ENCODE measurements at regions not wholly inside any gene's neighbourhood (a gene's known extent, or its start where the extent isn't known, plus 50 kb on each side); places are given as distances from the start of the nearest gene placed in this dataset.

DNA sequence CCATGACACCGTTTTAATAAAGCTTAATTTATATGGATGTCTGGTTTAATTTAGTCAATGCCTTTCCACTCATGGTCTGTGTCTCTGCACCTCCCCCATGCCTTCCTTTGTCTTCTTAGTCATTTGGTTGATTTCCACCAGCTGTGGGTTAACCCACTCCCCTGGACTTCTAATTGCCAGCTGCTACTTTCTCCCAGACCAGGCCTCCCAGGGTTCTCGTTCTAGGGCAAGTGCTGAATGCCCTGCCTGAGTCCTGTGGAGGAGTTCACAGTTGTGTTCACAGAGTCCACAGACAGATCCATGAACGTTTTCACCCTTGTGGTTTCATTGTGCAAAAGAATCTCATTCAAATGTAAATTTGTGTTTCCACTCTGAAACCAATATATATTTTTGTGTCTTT lies 243.4 kb downstream of the NUF2 start:
- TF ChIP-seq, protein P1, sequence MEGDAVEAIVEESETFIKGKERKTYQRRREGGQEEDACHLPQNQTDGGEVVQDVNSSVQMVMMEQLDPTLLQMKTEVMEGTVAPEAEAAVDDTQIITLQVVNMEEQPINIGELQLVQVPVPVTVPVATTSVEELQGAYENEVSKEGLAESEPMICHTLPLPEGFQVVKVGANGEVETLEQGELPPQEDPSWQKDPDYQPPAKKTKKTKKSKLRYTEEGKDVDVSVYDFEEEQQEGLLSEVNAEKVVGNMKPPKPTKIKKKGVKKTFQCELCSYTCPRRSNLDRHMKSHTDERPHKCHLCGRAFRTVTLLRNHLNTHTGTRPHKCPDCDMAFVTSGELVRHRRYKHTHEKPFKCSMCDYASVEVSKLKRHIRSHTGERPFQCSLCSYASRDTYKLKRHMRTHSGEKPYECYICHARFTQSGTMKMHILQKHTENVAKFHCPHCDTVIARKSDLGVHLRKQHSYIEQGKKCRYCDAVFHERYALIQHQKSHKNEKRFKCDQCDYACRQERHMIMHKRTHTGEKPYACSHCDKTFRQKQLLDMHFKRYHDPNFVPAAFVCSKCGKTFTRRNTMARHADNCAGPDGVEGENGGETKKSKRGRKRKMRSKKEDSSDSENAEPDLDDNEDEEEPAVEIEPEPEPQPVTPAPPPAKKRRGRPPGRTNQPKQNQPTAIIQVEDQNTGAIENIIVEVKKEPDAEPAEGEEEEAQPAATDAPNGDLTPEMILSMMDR (conservative IDR thresholded peaks at IDR 0.05; ENCODE audit: control insufficient read depth, insufficient read depth, low read depth, low read length), result no peak
- H3K4me3 ChIP-seq (ENCODE audit: control insufficient read depth, low read depth, low read length), result no peak overlapping the region
- no peak for DNase-seq (ENCODE audit: low read depth)

DNA sequence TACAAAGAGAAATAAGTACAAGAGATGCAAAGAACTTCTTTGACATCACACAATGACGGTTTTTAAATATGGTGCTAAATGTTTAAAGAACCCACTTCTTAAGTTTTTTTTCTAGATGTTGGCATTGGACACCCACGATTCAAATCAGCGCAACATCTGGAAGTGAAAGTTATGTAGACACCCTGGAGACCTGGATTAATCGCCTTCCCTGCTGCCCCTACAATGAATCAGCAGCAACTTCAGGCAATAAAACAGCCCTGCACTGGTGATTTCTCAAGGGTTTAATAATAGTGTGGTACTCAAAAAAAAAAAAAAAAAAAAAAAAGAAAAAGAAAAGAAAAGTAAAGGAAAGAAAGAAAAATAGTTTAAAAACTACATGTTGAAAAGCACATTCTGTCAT lies 248.3 kb downstream of the NUF2 start:
- DNase-seq (ENCODE audit: low read depth), result peak; percentile 18
- H3K4me3 ChIP-seq (ENCODE audit: control insufficient read depth, low read depth, low read length), result no peak overlapping the region
- TF ChIP-seq, protein P1 (conservative IDR thresholded peaks at IDR 0.05; ENCODE audit: control insufficient read depth, insufficient read depth, low read depth, low read length), result no peak

DNA sequence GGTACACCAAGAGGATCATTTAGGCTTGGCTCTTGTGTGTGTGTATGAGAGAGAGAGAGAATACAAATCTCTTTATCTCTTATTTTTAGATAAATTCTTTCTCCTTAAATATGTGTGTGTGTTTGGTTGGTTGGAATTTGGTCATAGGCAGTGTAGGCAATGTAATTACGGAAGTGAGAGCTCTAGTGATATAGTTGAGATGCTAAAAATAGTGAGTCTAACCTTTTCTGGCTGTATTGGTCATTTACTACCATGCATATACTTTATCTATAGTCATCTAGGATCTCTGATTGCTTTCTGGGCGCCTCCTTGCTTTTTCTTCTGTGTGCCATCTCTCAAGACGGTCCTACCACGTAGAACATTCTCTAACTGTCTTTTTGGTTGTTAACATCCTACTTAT lies 250.2 kb downstream of the NUF2 start:
- DNase-seq (ENCODE audit: low read depth), result no peak
- TF ChIP-seq, protein P1 (conservative IDR thresholded peaks at IDR 0.05; ENCODE audit: control insufficient read depth, insufficient read depth, low read depth, low read length), result no peak
- no peak overlapping the region for H3K4me3 ChIP-seq (ENCODE audit: control insufficient read depth, low read depth, low read length)

DNA sequence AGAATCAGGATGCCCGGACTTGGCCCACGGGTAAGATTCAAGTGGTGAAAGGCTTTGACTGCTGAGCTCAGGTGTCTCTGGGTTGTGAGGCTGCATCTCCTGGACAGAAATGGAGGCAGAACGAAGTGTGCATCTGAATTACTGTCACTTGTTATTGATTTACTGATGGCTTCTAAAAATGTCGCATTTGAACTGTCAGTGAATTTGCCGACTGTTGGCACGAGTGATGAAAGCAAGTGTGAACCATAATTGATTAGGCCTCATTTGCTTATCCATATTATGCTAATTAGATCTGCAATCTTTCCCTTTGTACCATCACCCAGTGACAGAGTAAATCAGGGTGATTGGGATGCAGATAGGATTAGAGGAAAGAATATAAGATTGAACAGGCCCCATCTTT lies 252.4 kb downstream of the NUF2 start:
- no peak overlapping the region for H3K4me3 ChIP-seq (ENCODE audit: control insufficient read depth, low read depth, low read length)
- no peak for DNase-seq (ENCODE audit: low read depth)
- TF ChIP-seq, protein P1 (conservative IDR thresholded peaks at IDR 0.05; ENCODE audit: control insufficient read depth, insufficient read depth, low read depth, low read length), result no peak

DNA sequence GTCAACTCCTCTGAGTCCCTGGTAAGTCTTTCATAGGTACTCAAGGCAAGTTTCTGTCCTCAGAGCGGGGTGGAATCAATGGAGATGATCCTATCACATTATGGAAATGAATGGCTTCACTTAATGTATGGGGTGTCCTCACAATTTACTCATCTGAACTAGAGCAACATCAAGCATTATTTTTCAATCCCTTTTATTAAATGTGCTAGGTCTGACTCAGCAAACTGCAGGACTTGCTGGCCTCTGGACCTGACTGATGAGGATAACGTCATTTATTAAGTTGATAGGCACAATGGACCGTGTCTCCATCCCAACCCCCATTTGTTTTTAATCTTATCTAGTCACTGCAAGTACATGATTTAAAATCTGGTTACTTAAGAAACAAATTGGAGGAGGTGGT lies 259.2 kb downstream of the NUF2 start:
- no peak overlapping the region for H3K4me3 ChIP-seq (ENCODE audit: control insufficient read depth, low read depth, low read length)
- TF ChIP-seq, protein P1 (conservative IDR thresholded peaks at IDR 0.05; ENCODE audit: control insufficient read depth, insufficient read depth, low read depth, low read length), result no peak
- peak; percentile 4 for DNase-seq (ENCODE audit: low read depth)

DNA sequence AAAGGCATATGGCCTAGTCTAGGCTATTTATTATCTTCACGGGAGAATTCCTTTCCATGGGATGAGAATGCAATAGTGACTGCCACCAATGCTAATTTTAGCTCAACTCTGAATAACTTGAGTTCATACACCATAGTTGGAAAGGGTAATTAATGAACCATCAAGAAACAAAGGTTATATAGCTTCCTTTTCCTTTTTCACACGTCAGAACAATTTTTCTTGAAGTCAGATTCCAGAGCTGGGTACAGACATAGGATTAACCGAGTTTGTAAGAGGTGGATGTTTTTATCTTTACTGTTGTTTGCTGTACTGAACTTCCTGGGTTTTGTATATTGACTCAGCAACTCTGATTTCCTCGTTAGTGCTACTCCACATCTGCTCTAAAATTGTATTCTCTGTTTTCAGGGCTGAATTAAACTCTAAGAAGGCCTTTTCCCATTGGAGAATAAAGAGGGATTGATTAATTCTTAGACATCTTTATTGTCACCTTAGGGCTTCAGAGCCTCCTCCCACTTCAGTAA lies 262.0 kb downstream of the NUF2 start:
- TF ChIP-seq, protein P1 (conservative IDR thresholded peaks at IDR 0.05; ENCODE audit: control insufficient read depth, insufficient read depth, low read depth, low read length), result no peak
- H3K4me3 ChIP-seq (ENCODE audit: control insufficient read depth, low read depth, low read length), result no peak overlapping the region
- no peak for DNase-seq (ENCODE audit: low read depth)

DNA sequence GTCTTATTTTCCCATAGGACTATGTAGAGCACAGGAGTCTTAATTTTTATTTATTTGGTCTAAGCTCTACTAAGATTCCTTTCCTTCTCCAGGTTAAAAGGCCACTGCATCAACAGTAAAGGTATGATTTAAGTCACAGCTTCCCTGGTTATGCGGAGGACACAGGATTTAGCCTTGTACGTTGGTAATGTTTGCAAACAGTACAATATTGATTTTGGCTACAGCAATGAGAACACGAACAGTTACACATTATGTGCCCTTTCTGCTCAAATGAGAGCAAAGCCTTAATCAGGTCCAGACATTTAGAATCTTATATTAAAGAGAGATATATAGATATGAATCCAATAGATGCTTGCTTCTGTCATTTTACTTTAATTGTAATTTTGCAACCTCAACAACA lies 264.0 kb downstream of the NUF2 start:
- DNase-seq (ENCODE audit: low read depth), result no peak
- TF ChIP-seq, protein P1 (conservative IDR thresholded peaks at IDR 0.05; ENCODE audit: control insufficient read depth, insufficient read depth, low read depth, low read length), result no peak
- no peak overlapping the region for H3K4me3 ChIP-seq (ENCODE audit: control insufficient read depth, low read depth, low read length)

All from fibroblast of mammary gland (primary cell).